GM21381 (cell line): ENCODE measurements at regions not wholly inside any gene's neighbourhood (a gene's known extent, or its start where the extent isn't known, plus 50 kb on each side); places are given as distances from the start of the nearest gene placed in this dataset.
"Not testable (repeated sequence)": the region's sequence is repeated elsewhere in the genome, so short reads cannot be mapped to it uniquely, and the experiment has no call there.

Source experiments
- ATAC-seq: cut with Tn5 transposase; IDR thresholded peaks from one replicate; pipeline ENCODE4 v1.9.1; 2021; ENCODE audit warnings: mild to moderate bottlenecking, moderate library complexity; ENCODE audit not compliant: unreplicated experiment

- no peak for ATAC-seq
Measured at GRCh38 chr20:28562510-28562898, 2695.0 kb upstream of the DEFB115 start.

- not testable (repeated sequence) for ATAC-seq
Measured at GRCh38 chr20:28562899-28563521, 2694.5 kb upstream of the DEFB115 start.

GRCh38 chr20:28564024-28564423 lies 2693.4 kb upstream of the DEFB115 start:
- not testable (repeated sequence) for ATAC-seq

GRCh38 chr20:28564688-28565463 lies 2692.6 kb upstream of the DEFB115 start:
- not testable (repeated sequence) for ATAC-seq

GRCh38 chr20:28575991-28576390 lies 2681.5 kb upstream of the DEFB115 start:
- not testable (repeated sequence) for ATAC-seq

GRCh38 chr20:28591680-28592079 lies 2665.8 kb upstream of the DEFB115 start:
- ATAC-seq, result not testable (repeated sequence)

GRCh38 chr20:28593383-28593782 lies 2664.1 kb upstream of the DEFB115 start:
- not testable (repeated sequence) for ATAC-seq

- not testable (repeated sequence) for ATAC-seq
Measured at GRCh38 chr20:28594476-28594875, 2663.0 kb upstream of the DEFB115 start.

GRCh38 chr20:28602006-28602402 lies 2655.5 kb upstream of the DEFB115 start:
- ATAC-seq, result not testable (repeated sequence)

GRCh38 chr20:28602403-28603217 lies 2654.9 kb upstream of the DEFB115 start:
- ATAC-seq, result peak; percentile 99

GRCh38 chr20:28603218-28603577 lies 2654.3 kb upstream of the DEFB115 start:
- not testable (repeated sequence) for ATAC-seq

GRCh38 chr20:28616354-28616753 lies 2641.1 kb upstream of the DEFB115 start:
- ATAC-seq, result no peak

GRCh38 chr20:28619956-28620651 lies 2637.4 kb upstream of the DEFB115 start:
- not testable (repeated sequence) for ATAC-seq

GRCh38 chr20:28625112-28625511 lies 2632.4 kb upstream of the DEFB115 start:
- not testable (repeated sequence) for ATAC-seq

GRCh38 chr20:28640831-28641230 lies 2616.6 kb upstream of the DEFB115 start:
- ATAC-seq, result not testable (repeated sequence)
